Keratinocyte (primary cell): ENCODE measurements at regions not wholly inside any gene's neighbourhood (a gene's known extent, or its start where the extent isn't known, plus 50 kb on each side); places are given as distances from the start of the nearest gene placed in this dataset.

Experiments
- DNase-seq: peaks from one replicate; pipeline ENCODE4 v3.0.0-alpha.2; 2011; ENCODE audit warnings: low read depth, missing footprints, low spot score
- FAIRE-seq: peaks from 2 replicates; lab custom pipeline; 2011; peaks lifted over from hg19 to GRCh38; lab: Jason Lieb, UNC
- H2AFZ ChIP-seq: 2 replicates; pipeline ENCODE4 v1.6.0; 2012; ENCODE audit warnings: low read length, control low read depth, inconsistent platforms; ENCODE audit not compliant: control insufficient read depth
- H3K27ac ChIP-seq: 2 replicates; pipeline ENCODE4 v1.5.1; 2011; ENCODE audit warnings: low read length; ENCODE audit not compliant: control insufficient read depth, insufficient read depth
- H3K27me3 ChIP-seq: 3 replicates; pipeline ENCODE4 v1.6.0; 2011; ENCODE audit warnings: low read length; ENCODE audit not compliant: control insufficient read depth, insufficient read depth; ENCODE audit errors: extremely low read depth
- H3K36me3 ChIP-seq, 2 experiments: 2 replicates in 1 of 2; 3 replicates in 1 of 2; pipeline ENCODE4 v1.5.1; 2011; ENCODE audit warnings: low read length in 2 of 2, mild to moderate bottlenecking in 1 of 2; ENCODE audit not compliant: control insufficient read depth in 2 of 2, insufficient read depth in 2 of 2; ENCODE audit errors: extremely low read depth in 1 of 2
- H3K4me1 ChIP-seq: 3 replicates; pipeline ENCODE4 v1.5.1; 2011; ENCODE audit warnings: low read length; ENCODE audit not compliant: control insufficient read depth, insufficient read depth; ENCODE audit errors: extremely low read depth
- H3K4me2 ChIP-seq: 3 replicates; pipeline ENCODE4 v1.6.0; 2011; ENCODE audit warnings: low read depth, low read length; ENCODE audit not compliant: control insufficient read depth, insufficient read depth; ENCODE audit errors: extremely low read depth
- H3K4me3 ChIP-seq, 3 experiments: fragments of 200-600 bp in 1 of 3; sonication (generic) in 1 of 3; 2 replicates in 2 of 3; 3 replicates in 1 of 3; pipeline ENCODE4 v1.5.1; 2011 to 2016; ENCODE audit warnings: low read length in 3 of 3, mild to moderate bottlenecking in 3 of 3, control low read depth in 2 of 3, inconsistent platforms in 1 of 3, low read depth in 1 of 3, mixed read lengths in 1 of 3, mixed run types in 1 of 3, moderate library complexity in 1 of 3; ENCODE audit not compliant: control insufficient read depth in 2 of 3, insufficient read depth in 2 of 3; ENCODE audit errors: extremely low read depth in 1 of 3
- H3K79me2 ChIP-seq: 2 replicates; pipeline ENCODE4 v1.6.0; 2012; ENCODE audit warnings: low read length; ENCODE audit not compliant: control insufficient read depth, insufficient read depth
- H3K9ac ChIP-seq: 3 replicates; pipeline ENCODE4 v1.6.0; 2011; ENCODE audit warnings: low read length; ENCODE audit not compliant: control insufficient read depth, insufficient read depth; ENCODE audit errors: extremely low read depth
- H3K9me1 ChIP-seq: 3 replicates; pipeline ENCODE4 v1.6.0; 2011; ENCODE audit warnings: low read length; ENCODE audit not compliant: control insufficient read depth, insufficient read depth; ENCODE audit errors: extremely low read depth
- H3K9me3 ChIP-seq: 2 replicates; pipeline ENCODE4 v1.5.1; 2012; ENCODE audit warnings: low read depth, low read length; ENCODE audit not compliant: control insufficient read depth
- H4K20me1 ChIP-seq: 3 replicates; pipeline ENCODE4 v1.6.0; 2011; ENCODE audit warnings: low read length; ENCODE audit not compliant: control insufficient read depth, insufficient read depth; ENCODE audit errors: extremely low read depth
- EZH2 ChIP-seq: IDR thresholded peaks from one replicate; pipeline ENCODE4 v1.6.1; 2012; ENCODE audit warnings: inconsistent platforms, mild to moderate bottlenecking, low read length, moderate library complexity
- dilution Hi-C: fragments of 300-500 bp; cut with MboI; formaldehyde crosslinking; loops from one replicate; pipeline ENCODE4 v1.7.0; 2020; ENCODE audit warnings: low sequenced_read_pairs; ENCODE audit not compliant: extremely low pct_ligation_motif_present
- TF ChIP-seq, protein P1 (sequence below), 3 experiments: IDR thresholded peaks in 1 of 3; conservative IDR thresholded peaks in 1 of 3; optimal IDR thresholded peaks in 1 of 3; 2 replicates in 2 of 3; 3 replicates in 1 of 3; pipeline versions ENCODE3 to v1.5.1; 2011; ENCODE audit warnings: low read length in 3 of 3, mild to moderate bottlenecking in 3 of 3, moderate library complexity in 2 of 3, control low read depth in 1 of 3, inconsistent platforms in 1 of 3; ENCODE audit not compliant: insufficient read depth in 2 of 3; ENCODE audit errors: extremely low read depth in 1 of 3

DNA sequence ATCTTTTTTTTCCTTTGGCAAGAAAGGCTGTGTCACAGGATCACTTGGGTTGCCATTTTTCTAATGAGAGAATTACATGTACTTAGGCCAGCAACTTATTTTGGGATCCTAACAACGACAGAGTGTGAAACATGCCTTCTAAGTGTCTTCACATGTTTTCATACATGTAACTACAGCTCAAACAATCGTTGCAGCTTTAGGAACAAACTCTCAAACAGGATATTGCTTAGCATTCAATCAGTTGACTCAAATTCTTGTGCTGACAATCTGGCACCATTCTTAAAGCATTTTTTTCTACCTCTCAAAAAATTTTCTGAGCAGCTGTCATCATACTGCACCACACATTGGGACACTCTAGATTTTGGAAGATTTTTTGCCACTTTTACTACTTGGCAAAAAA, 435.5 kb downstream of the HINT1 start:
- no peaks in the 10 kb centered on the region for H3K4me1 ChIP-seq
- H3K27ac ChIP-seq = no peak overlapping the region
- TF ChIP-seq, protein P1, sequence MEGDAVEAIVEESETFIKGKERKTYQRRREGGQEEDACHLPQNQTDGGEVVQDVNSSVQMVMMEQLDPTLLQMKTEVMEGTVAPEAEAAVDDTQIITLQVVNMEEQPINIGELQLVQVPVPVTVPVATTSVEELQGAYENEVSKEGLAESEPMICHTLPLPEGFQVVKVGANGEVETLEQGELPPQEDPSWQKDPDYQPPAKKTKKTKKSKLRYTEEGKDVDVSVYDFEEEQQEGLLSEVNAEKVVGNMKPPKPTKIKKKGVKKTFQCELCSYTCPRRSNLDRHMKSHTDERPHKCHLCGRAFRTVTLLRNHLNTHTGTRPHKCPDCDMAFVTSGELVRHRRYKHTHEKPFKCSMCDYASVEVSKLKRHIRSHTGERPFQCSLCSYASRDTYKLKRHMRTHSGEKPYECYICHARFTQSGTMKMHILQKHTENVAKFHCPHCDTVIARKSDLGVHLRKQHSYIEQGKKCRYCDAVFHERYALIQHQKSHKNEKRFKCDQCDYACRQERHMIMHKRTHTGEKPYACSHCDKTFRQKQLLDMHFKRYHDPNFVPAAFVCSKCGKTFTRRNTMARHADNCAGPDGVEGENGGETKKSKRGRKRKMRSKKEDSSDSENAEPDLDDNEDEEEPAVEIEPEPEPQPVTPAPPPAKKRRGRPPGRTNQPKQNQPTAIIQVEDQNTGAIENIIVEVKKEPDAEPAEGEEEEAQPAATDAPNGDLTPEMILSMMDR (optimal IDR thresholded peaks at IDR 0.05 in 1 of 3, IDR thresholded peaks at IDR 0.05 in 1 of 3, conservative IDR thresholded peaks at IDR 0.05 in 1 of 3; ENCODE audit: extremely low read depth in 1 of 3, insufficient read depth in 2 of 3, low read length in 3 of 3) = no peak
- no peak for TF ChIP-seq EZH2
- H3K9ac ChIP-seq = no peak overlapping the region
- dilution Hi-C loops = no loop called here
- H3K9me3 ChIP-seq = no peaks in the 10 kb centered on the region
- no peak overlapping the region for H3K4me3 ChIP-seq
- H3K27me3 ChIP-seq = no peaks in the 10 kb centered on the region
- H2AFZ ChIP-seq = no peak overlapping the region
- DNase-seq = no peak
- no peaks in the 10 kb centered on the region for H3K36me3 ChIP-seq
- no peak overlapping the region for H3K4me2 ChIP-seq
- H3K9me1 ChIP-seq = no peaks in the 10 kb centered on the region
- no peaks in the 10 kb centered on the region for H3K79me2 ChIP-seq
- FAIRE-seq = no peak
- H4K20me1 ChIP-seq = no peaks in the 10 kb centered on the region

DNA sequence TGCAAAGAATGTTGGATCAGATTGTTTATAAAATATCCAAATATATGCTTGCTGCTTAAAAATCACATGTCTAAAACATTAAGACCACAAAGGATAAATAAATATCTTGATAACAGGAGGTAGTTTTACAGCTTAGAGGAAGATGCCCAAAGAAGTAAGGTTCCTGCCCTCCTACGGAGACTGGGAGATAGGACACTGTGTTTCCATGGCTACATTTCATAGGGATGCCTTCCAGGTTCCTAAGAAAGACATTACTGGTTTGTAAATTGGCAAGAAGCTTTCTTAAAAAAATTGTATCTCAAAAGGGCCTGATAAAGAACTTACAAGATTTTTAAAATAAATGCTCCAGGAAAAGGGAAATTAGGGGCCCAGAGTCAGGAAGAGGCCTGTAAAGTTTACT, 437.2 kb downstream of the HINT1 start:
- Histone ChIP-seq H3K27ac (no peak overlapping the region), H3K9me3 (no peaks in the 10 kb centered on the region), H3K9ac (no peak overlapping the region), H3K4me3 (no peak overlapping the region), H3K36me3 (no peaks in the 10 kb centered on the region), H3K9me1 (no peaks in the 10 kb centered on the region), H3K27me3 (no peaks in the 10 kb centered on the region), H3K79me2 (no peaks in the 10 kb centered on the region), H3K4me2 (no peak overlapping the region), H4K20me1 (no peaks in the 10 kb centered on the region), H3K4me1 (no peaks in the 10 kb centered on the region), H2AFZ (no peak overlapping the region)
- no peak for DNase-seq
- dilution Hi-C loops = no loop called here
- FAIRE-seq = no peak
- TF ChIP-seq EZH2 = no peak
- TF ChIP-seq, protein P1 (optimal IDR thresholded peaks at IDR 0.05 in 1 of 3, IDR thresholded peaks at IDR 0.05 in 1 of 3, conservative IDR thresholded peaks at IDR 0.05 in 1 of 3; ENCODE audit: extremely low read depth in 1 of 3, insufficient read depth in 2 of 3, low read length in 3 of 3) = no peak
